LNCAP (cell line): ENCODE measurements at regions not wholly inside any gene's neighbourhood (a gene's known extent, or its start where the extent isn't known, plus 50 kb on each side); places are given as distances from the start of the nearest gene placed in this dataset.

Experiments
- CTCF ChIP-seq: fragments of 450-650 bp; IDR thresholded peaks from 2 replicates; pipeline ENCODE4 v1.5.1; 2017; ENCODE audit warnings: mild to moderate bottlenecking

- TF ChIP-seq CTCF: no peak
These were observed 276.7 kb downstream of the PTPRC start for GRCh38 chr1:198915327-198916231.

DNA sequence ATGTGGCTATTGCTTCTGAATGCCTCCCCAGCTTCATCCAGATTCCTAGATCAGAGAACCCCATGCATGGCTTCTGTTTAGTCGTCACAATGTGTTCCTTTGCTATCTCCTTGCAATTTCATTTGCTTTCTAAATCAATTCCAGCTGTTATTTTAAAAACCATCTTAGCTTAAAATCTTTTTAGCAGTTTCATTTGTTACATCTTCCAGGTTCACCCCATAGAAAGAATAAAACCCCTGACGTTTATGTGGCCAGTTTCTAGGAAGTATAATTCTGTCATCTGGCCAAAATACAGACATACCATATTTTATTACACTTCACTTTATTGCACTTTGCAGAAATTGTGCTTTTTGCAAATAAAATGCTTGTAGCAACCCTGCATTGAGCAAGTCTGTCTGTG lies 278.4 kb downstream of the PTPRC start:
- no peak for TF ChIP-seq CTCF

- no peak for TF ChIP-seq CTCF
These were observed 280.1 kb downstream of the PTPRC start for GRCh38 chr1:198918920-198919319.

GRCh38 chr1:198919667-198920398 lies 281.0 kb downstream of the PTPRC start:
- no peak for TF ChIP-seq CTCF

- no peak for TF ChIP-seq CTCF
These were observed 284.0 kb downstream of the PTPRC start for GRCh38 chr1:198922638-198923430.

DNA sequence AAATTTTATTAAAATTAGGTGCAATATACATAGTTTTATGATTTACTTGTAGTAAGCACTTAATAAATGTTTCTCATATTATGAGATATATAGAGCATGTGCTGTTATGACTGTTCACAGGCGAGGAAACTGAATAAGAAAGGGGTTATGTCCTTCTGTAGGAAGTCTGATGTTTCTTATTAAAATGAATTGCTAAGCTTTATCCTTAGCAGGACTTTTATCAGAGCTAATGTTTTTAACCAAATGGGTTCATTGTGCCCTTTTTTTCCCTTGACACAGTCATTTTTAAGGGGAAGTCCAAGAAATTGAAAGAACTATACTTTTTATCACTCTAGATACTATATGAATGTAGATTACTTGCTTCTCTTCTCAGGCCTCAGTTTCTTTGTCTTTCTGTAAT lies 285.2 kb downstream of the PTPRC start:
- TF ChIP-seq CTCF: no peak

GRCh38 chr1:198925567-198925966 lies 286.7 kb downstream of the PTPRC start:
- no peak for TF ChIP-seq CTCF
